ENCODE measurements at regions not wholly inside any gene's neighbourhood (a gene's known extent, or its start where the extent isn't known, plus 50 kb on each side); places are given as distances from the start of the nearest gene placed in this dataset.

GRCh38 chr10:121416071-121416470 is 182.2 kb downstream of the FGFR2 start:
- Histone ChIP-seq H3K9me3 (ENCODE audit: low read length) (no peaks in the 10 kb centered on the region), H3K27ac (ENCODE audit: low read length) (no peak overlapping the region)

DNA sequence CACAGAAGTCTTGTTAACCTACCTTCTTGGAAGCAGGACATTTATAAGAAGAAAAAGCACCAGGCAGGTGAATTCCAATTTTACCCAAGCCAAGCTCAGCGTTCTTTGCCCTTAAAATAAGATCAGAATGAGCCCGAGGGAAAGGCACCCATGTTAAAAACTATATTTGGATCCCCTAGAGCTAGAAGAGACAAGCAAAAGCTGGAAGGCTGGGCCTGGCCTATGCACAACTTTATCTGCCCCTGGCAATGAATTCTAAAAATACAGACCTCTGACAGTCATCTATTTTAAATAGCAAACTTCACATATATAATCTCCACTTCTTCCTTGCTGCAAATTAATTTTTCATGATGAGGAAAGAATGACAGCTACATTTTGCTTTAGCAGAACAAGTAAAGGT is 180.9 kb downstream of the FGFR2 start:
- Histone ChIP-seq H3K4me3 (ENCODE audit: low read length) (no peak overlapping the region), H3K4me2 (ENCODE audit: low read length) (no peak overlapping the region), H4K20me1 (ENCODE audit: insufficient read depth) (no peaks in the 10 kb centered on the region), H3K9me2 (ENCODE audit: insufficient read depth, low read length) (no peaks in the 10 kb centered on the region), H3K27ac (ENCODE audit: low read length) (no peak overlapping the region), H3K9ac (ENCODE audit: low read length) (no peak overlapping the region), H3F3A (ENCODE audit: insufficient read depth, low read length, poor library complexity, severe bottlenecking) (no peaks in the 10 kb centered on the region), H3K27me3 (ENCODE audit: insufficient read depth, low read depth, low read length) (no peaks in the 10 kb centered on the region), H3K9me3 (ENCODE audit: low read length) (no peaks in the 10 kb centered on the region), H3K36me3 (ENCODE audit: insufficient read depth, low read length) (no peaks in the 10 kb centered on the region), H3K79me2 (replicated peaks; ENCODE audit: insufficient read depth, low read length) (no peaks in the 10 kb centered on the region), H2AFZ (ENCODE audit: low read depth, low read length) (no peak overlapping the region)
- TF ChIP-seq EP300 (conservative IDR thresholded peaks at IDR 0.05; ENCODE audit: poor library complexity, severe bottlenecking) (no peak), POLR2AphosphoS5 (IDR thresholded peaks at IDR 0.05) (no peak), EZH2 (IDR thresholded peaks at IDR 0.05; ENCODE audit: borderline replicate concordance, insufficient read depth, low read length, poor library complexity, severe bottlenecking) (no peak)

More at GRCh38 chr10:121416071-121416470, 182.2 kb downstream of the FGFR2 start:
- no peaks in the 10 kb centered on the region for H3F3A ChIP-seq (ENCODE audit: insufficient read depth, low read length, poor library complexity, severe bottlenecking)
- no peak overlapping the region for H3K9ac ChIP-seq (ENCODE audit: low read length)
- H3K4me2 ChIP-seq (ENCODE audit: low read length), result no peak overlapping the region
- H2AFZ ChIP-seq (ENCODE audit: low read depth, low read length), result no peak overlapping the region
- no peaks in the 10 kb centered on the region for H3K27me3 ChIP-seq (ENCODE audit: insufficient read depth, low read depth, low read length)
- H3K9me2 ChIP-seq (ENCODE audit: insufficient read depth, low read length), result no peaks in the 10 kb centered on the region
- H4K20me1 ChIP-seq (ENCODE audit: insufficient read depth), result no peaks in the 10 kb centered on the region
- TF ChIP-seq, protein P1, sequence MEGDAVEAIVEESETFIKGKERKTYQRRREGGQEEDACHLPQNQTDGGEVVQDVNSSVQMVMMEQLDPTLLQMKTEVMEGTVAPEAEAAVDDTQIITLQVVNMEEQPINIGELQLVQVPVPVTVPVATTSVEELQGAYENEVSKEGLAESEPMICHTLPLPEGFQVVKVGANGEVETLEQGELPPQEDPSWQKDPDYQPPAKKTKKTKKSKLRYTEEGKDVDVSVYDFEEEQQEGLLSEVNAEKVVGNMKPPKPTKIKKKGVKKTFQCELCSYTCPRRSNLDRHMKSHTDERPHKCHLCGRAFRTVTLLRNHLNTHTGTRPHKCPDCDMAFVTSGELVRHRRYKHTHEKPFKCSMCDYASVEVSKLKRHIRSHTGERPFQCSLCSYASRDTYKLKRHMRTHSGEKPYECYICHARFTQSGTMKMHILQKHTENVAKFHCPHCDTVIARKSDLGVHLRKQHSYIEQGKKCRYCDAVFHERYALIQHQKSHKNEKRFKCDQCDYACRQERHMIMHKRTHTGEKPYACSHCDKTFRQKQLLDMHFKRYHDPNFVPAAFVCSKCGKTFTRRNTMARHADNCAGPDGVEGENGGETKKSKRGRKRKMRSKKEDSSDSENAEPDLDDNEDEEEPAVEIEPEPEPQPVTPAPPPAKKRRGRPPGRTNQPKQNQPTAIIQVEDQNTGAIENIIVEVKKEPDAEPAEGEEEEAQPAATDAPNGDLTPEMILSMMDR (IDR thresholded peaks at IDR 0.05; ENCODE audit: poor library complexity, severe bottlenecking), result no peak
- no peak for TF ChIP-seq TAF1 (IDR thresholded peaks at IDR 0.05; ENCODE audit: low read depth)
- no peaks in the 10 kb centered on the region for H3K79me2 ChIP-seq (replicated peaks; ENCODE audit: insufficient read depth, low read length)
- H3K4me3 ChIP-seq (ENCODE audit: low read length), result no peak overlapping the region
- no peaks in the 10 kb centered on the region for H3K36me3 ChIP-seq (ENCODE audit: insufficient read depth, low read length)

DNA sequence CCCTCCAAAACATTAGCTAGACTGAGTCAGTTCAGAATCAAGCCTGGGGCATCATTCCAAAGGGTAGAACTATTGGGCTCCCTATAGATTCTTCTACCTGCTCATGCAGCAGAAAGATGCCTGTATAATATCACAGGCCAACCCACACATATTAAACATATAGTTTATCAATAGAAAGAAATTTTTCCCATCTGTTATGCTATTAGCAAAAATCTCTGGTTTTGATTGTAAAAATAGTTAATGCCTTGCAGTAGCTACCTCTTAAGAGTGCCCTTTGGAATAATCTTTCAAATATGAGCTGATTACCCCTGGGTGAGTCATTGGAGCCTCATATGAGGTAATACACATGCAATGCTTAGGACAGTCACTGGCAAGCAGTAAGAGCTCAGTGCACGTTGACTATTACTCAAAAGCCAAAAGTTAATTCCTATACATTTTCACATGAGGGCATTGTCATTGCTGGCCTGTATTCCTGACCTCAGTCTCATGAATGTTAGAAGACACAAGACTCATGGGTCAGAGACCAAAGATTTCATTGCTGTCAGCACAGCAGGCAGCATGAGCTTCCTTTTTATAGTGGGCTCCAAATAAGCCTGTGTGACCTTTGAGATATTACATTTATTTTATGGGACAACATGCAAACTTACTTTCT is 180.0 kb downstream of the FGFR2 start:
- H3K36me3 ChIP-seq (ENCODE audit: insufficient read depth, low read length), result no peaks in the 10 kb centered on the region
- no peaks in the 10 kb centered on the region for H3F3A ChIP-seq (ENCODE audit: insufficient read depth, low read length, poor library complexity, severe bottlenecking)
- no peaks in the 10 kb centered on the region for H3K27me3 ChIP-seq (ENCODE audit: insufficient read depth, low read depth, low read length)
- TF ChIP-seq MXI1 (conservative IDR thresholded peaks at IDR 0.05; ENCODE audit: poor library complexity, severe bottlenecking), result no peak
- no peak for TF ChIP-seq SMC3 (conservative IDR thresholded peaks at IDR 0.05; ENCODE audit: poor library complexity)
- H3K9me3 ChIP-seq (ENCODE audit: low read length), result no peaks in the 10 kb centered on the region
- no peaks in the 10 kb centered on the region for H3K9me2 ChIP-seq (ENCODE audit: insufficient read depth, low read length)
- no peak overlapping the region for H3K27ac ChIP-seq (ENCODE audit: low read length)
- H3K79me2 ChIP-seq (replicated peaks; ENCODE audit: insufficient read depth, low read length), result no peaks in the 10 kb centered on the region
- H3K4me3 ChIP-seq (ENCODE audit: low read length), result no peak overlapping the region
- no peak overlapping the region for H2AFZ ChIP-seq (ENCODE audit: low read depth, low read length)
- H3K4me2 ChIP-seq (ENCODE audit: low read length), result no peak overlapping the region
- no peaks in the 10 kb centered on the region for H4K20me1 ChIP-seq (ENCODE audit: insufficient read depth)
- H3K9ac ChIP-seq (ENCODE audit: low read length), result no peak overlapping the region

GRCh38 chr10:121420006-121420405 is 178.2 kb downstream of the FGFR2 start:
- Histone ChIP-seq H2AFZ (ENCODE audit: low read depth, low read length) (no peak overlapping the region), H3K9ac (ENCODE audit: low read length) (no peak overlapping the region), H3F3A (ENCODE audit: insufficient read depth, low read length, poor library complexity, severe bottlenecking) (no peaks in the 10 kb centered on the region), H3K27ac (ENCODE audit: low read length) (no peak overlapping the region), H3K4me3 (ENCODE audit: low read length) (no peak overlapping the region), H4K20me1 (ENCODE audit: insufficient read depth) (no peaks in the 10 kb centered on the region), H3K4me2 (ENCODE audit: low read length) (no peak overlapping the region), H3K79me2 (replicated peaks; ENCODE audit: insufficient read depth, low read length) (no peaks in the 10 kb centered on the region), H3K36me3 (ENCODE audit: insufficient read depth, low read length) (no peaks in the 10 kb centered on the region), H3K9me2 (ENCODE audit: insufficient read depth, low read length) (no peaks in the 10 kb centered on the region), H3K9me3 (ENCODE audit: low read length) (no peaks in the 10 kb centered on the region), H3K27me3 (ENCODE audit: insufficient read depth, low read depth, low read length) (no peaks in the 10 kb centered on the region)
- TF ChIP-seq RAD21 (conservative IDR thresholded peaks at IDR 0.05), result no peak
- no peak for TF ChIP-seq EP300 (conservative IDR thresholded peaks at IDR 0.05; ENCODE audit: poor library complexity, severe bottlenecking)
- no peak for TF ChIP-seq SMC3 (conservative IDR thresholded peaks at IDR 0.05; ENCODE audit: poor library complexity)
- TF ChIP-seq REST (IDR thresholded peaks at IDR 0.05; ENCODE audit: borderline replicate concordance), result no peak
- TF ChIP-seq, protein P1 (IDR thresholded peaks at IDR 0.05; ENCODE audit: poor library complexity, severe bottlenecking), result no peak
- no peak for TF ChIP-seq TAF1 (IDR thresholded peaks at IDR 0.05; ENCODE audit: low read depth)
- no peak for TF ChIP-seq POLR2AphosphoS5 (IDR thresholded peaks at IDR 0.05)
- TF ChIP-seq EZH2 (IDR thresholded peaks at IDR 0.05; ENCODE audit: borderline replicate concordance, insufficient read depth, low read length, poor library complexity, severe bottlenecking), result no peak
- TF ChIP-seq MXI1 (conservative IDR thresholded peaks at IDR 0.05; ENCODE audit: poor library complexity, severe bottlenecking), result no peak
